CD14-positive monocyte (primary cell): ENCODE measurements at regions not wholly inside any gene's neighbourhood (a gene's known extent, or its start where the extent isn't known, plus 50 kb on each side); places are given as distances from the start of the nearest gene placed in this dataset.

Source experiments
- DNase-seq, 3 donors: peaks; one replicate each; pipeline ENCODE4 v3.0.0-alpha.2; 2011 to 2022
- H2AFZ ChIP-seq: 2 replicates; pipeline ENCODE4 v1.6.0; 2012; ENCODE audit warnings: mild to moderate bottlenecking, low read depth, low read length, inconsistent platforms; ENCODE audit not compliant: insufficient read depth, poor library complexity, severe bottlenecking
- H3K27ac ChIP-seq, 2 donors: 1 replicate in 1 of 2; 2 replicates in 1 of 2; pipeline ENCODE4 v1.5.1; 2012 to 2013; ENCODE audit warnings: low read length in 2 of 2, control low read depth in 1 of 2, inconsistent platforms in 1 of 2, low read depth in 1 of 2, mild to moderate bottlenecking in 1 of 2
- H3K27me3 ChIP-seq, 2 donors: one replicate each; pipeline versions ENCODE4 v1.6.0 to v1.6.1; 2011 to 2013; ENCODE audit warnings: low read length in 2 of 2; ENCODE audit not compliant: control insufficient read depth in 2 of 2, insufficient read depth in 2 of 2
- H3K36me3 ChIP-seq, 2 donors: replicated peaks in 1 of 2; 1 replicate in 1 of 2; 2 replicates in 1 of 2; pipeline versions ENCODE4 v1.5.1 to v1.6.1; 2012 to 2013; ENCODE audit warnings: low read length in 2 of 2, control low read depth in 1 of 2, inconsistent platforms in 1 of 2, mild to moderate bottlenecking in 1 of 2; ENCODE audit not compliant: insufficient read depth in 2 of 2, control insufficient read depth in 1 of 2
- H3K4me1 ChIP-seq, 2 donors: 1 replicate in 1 of 2; 2 replicates in 1 of 2; pipeline versions ENCODE4 v1.5.1 to v1.6.1; 2012 to 2013; ENCODE audit warnings: low read length in 2 of 2, control low read depth in 1 of 2, inconsistent platforms in 1 of 2, mild to moderate bottlenecking in 1 of 2, moderate library complexity in 1 of 2; ENCODE audit not compliant: insufficient read depth in 2 of 2, control insufficient read depth in 1 of 2
- H3K4me2 ChIP-seq: replicated peaks from 2 replicates; pipeline ENCODE3; 2012; ENCODE audit warnings: low read length, moderate library complexity, mild to moderate bottlenecking; ENCODE audit not compliant: poor library complexity, severe bottlenecking; ENCODE audit errors: extremely low read depth
- H3K4me3 ChIP-seq, 3 experiments: fragments of 200-600 bp in 1 of 3; sonication (generic) in 1 of 3; replicated peaks in 1 of 3; 1 replicate in 2 of 3; 2 replicates in 1 of 3; pipeline ENCODE4 v1.5.1; 2011 to 2013; ENCODE audit warnings: low read length in 3 of 3, mild to moderate bottlenecking in 3 of 3, control low read depth in 2 of 3, low read depth in 2 of 3, inconsistent platforms in 1 of 3, moderate library complexity in 1 of 3
- H3K79me2 ChIP-seq: 2 replicates; pipeline ENCODE4 v1.6.0; 2012; ENCODE audit warnings: mild to moderate bottlenecking, control low read depth, inconsistent platforms, low read length, moderate library complexity; ENCODE audit not compliant: insufficient read depth
- H3K9ac ChIP-seq: 2 replicates; pipeline ENCODE4 v1.6.0; 2017; ENCODE audit warnings: low read length, mild to moderate bottlenecking; ENCODE audit not compliant: insufficient read depth, poor library complexity, severe bottlenecking
- H3K9me3 ChIP-seq, 2 donors: replicated peaks in 1 of 2; 1 replicate in 1 of 2; 2 replicates in 1 of 2; pipeline versions ENCODE4 v1.5.1 to v1.6.1; 2012 to 2013; ENCODE audit warnings: low read length in 2 of 2, control low read depth in 1 of 2; ENCODE audit not compliant: control insufficient read depth in 1 of 2, insufficient read depth in 1 of 2
- H4K20me1 ChIP-seq: 2 replicates; pipeline ENCODE4 v1.6.0; 2012; ENCODE audit warnings: mild to moderate bottlenecking, low read length, control low read depth, moderate library complexity; ENCODE audit not compliant: insufficient read depth
- H3K27ac Mint-ChIP-seq, 7 donors: one replicate each; pipeline ENCODE4 v1.8.0; 2020; ENCODE audit warnings: mild to moderate bottlenecking in 7 of 7, mixed read lengths in 7 of 7, moderate library complexity in 6 of 7, inconsistent platforms in 2 of 7
- H3K27me3 Mint-ChIP-seq, 3 donors: one replicate each; pipeline ENCODE4 v1.8.0; 2021 to 2022; ENCODE audit warnings: low read depth in 3 of 3, mild to moderate bottlenecking in 3 of 3, mixed read lengths in 3 of 3, moderate library complexity in 3 of 3, inconsistent platforms in 1 of 3
- H3K36me3 Mint-ChIP-seq, 2 donors: one replicate each; pipeline ENCODE4 v1.8.0; 2020; ENCODE audit warnings: mixed read lengths in 2 of 2, inconsistent platforms in 1 of 2, mild to moderate bottlenecking in 1 of 2
- H3K4me1 Mint-ChIP-seq: one replicate; pipeline ENCODE4 v1.8.0; 2020; ENCODE audit warnings: mild to moderate bottlenecking, mixed read lengths
- H3K4me3 Mint-ChIP-seq, 2 donors: one replicate each; pipeline ENCODE4 v1.8.0; 2020; ENCODE audit warnings: mild to moderate bottlenecking in 2 of 2, mixed read lengths in 2 of 2, moderate library complexity in 1 of 2
- H3K9me3 Mint-ChIP-seq, 7 donors: one replicate each; pipeline ENCODE4 v1.8.0; 2020 to 2022; ENCODE audit warnings: mixed read lengths in 7 of 7, mild to moderate bottlenecking in 6 of 7, moderate library complexity in 6 of 7, inconsistent platforms in 2 of 7
- WGBS: methylation state at CpG from one replicate; pipeline ENCODE4 v1.1.5; 2013; ENCODE audit warnings: missing lambda C conversion rate; ENCODE audit not compliant: insufficient coverage; 5-methylcytosine and 5-hydroxymethylcytosine counted together
- intact Hi-C, 2 donors: fragments of 100-400 bp; cut with micrococcal nuclease; formaldehyde crosslinking; loops; one replicate each; pipeline versions ENCODE4 v1.15.0 to v1.15.1; 2023
- TF ChIP-seq, protein P1 (sequence below): fragments of 200-600 bp; IDR thresholded peaks from one replicate; pipeline ENCODE4 v1.8.0; 2022; ENCODE audit warnings: antibody characterized with exemption, mild to moderate bottlenecking

- intact Hi-C loops, result no loop called here
- no peak overlapping the region for H3K4me3 ChIP-seq
- H3K9me3 Mint-ChIP-seq, result peaks cover 0 to 1% (median 0%) of the 10 kb centered on the region in 7 donors
- no peak for DNase-seq
- no peaks in the 10 kb centered on the region for H3K27me3 ChIP-seq
- no peak overlapping the region for H2AFZ ChIP-seq
- no peak overlapping the region for H3K9ac ChIP-seq
- H3K4me3 Mint-ChIP-seq, result no peak overlapping the region
- H3K9me3 ChIP-seq, result no peaks in the 10 kb centered on the region
- no peaks in the 10 kb centered on the region for H3K27me3 Mint-ChIP-seq
- no peak overlapping the region for H3K4me2 ChIP-seq
- H3K36me3 ChIP-seq, result no peaks in the 10 kb centered on the region
- H3K36me3 Mint-ChIP-seq, result no peaks in the 10 kb centered on the region
- H3K4me1 Mint-ChIP-seq, result no peaks in the 10 kb centered on the region
- H3K27ac ChIP-seq, result no peak overlapping the region
- H4K20me1 ChIP-seq, result no peaks in the 10 kb centered on the region
- no peaks in the 10 kb centered on the region for H3K4me1 ChIP-seq
- no peak overlapping the region for H3K27ac Mint-ChIP-seq
- no peaks in the 10 kb centered on the region for H3K79me2 ChIP-seq
- TF ChIP-seq, protein P1, sequence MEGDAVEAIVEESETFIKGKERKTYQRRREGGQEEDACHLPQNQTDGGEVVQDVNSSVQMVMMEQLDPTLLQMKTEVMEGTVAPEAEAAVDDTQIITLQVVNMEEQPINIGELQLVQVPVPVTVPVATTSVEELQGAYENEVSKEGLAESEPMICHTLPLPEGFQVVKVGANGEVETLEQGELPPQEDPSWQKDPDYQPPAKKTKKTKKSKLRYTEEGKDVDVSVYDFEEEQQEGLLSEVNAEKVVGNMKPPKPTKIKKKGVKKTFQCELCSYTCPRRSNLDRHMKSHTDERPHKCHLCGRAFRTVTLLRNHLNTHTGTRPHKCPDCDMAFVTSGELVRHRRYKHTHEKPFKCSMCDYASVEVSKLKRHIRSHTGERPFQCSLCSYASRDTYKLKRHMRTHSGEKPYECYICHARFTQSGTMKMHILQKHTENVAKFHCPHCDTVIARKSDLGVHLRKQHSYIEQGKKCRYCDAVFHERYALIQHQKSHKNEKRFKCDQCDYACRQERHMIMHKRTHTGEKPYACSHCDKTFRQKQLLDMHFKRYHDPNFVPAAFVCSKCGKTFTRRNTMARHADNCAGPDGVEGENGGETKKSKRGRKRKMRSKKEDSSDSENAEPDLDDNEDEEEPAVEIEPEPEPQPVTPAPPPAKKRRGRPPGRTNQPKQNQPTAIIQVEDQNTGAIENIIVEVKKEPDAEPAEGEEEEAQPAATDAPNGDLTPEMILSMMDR, result no peak
- WGBS, result 100% methylated on average over 2 of the region's 2 CpGs
Observed at GRCh38 chr13:104414181-104414580, 1348.0 kb upstream of the SLC10A2 start.

DNA sequence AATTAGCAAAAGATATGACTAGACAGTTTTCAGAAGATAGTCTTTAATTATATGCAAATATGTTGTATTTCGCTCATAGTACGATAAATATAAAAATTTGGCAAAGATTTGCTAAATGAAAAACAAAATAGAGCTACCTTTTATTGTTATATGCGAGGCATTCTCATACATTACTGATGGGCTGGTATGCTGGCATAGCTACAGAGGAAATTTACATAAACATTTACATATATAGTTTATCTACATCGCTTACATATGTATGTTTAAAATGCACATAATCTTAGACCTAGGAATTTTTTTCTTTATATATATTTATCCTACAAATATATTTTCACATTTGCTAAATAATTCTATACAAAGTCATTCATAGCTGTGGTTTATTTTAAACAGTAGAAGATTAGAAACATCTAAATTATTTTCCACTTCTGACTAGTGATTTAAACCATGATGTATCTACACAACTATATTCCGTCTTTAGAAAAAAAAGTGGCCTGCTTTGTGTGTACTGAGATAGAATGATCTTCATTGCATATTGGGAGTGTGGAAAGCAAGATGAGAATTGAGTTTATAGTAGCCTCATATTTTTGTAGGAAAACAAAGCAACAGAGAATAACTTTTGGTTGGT lies 1345.0 kb upstream of the SLC10A2 start:
- H2AFZ ChIP-seq, result no peak overlapping the region
- WGBS, result no CpG with 5 or more reads among the region's 5 CpGs
- no peaks in the 10 kb centered on the region for H3K27me3 Mint-ChIP-seq
- H3K36me3 ChIP-seq, result no peaks in the 10 kb centered on the region
- no peaks in the 10 kb centered on the region for H3K4me1 Mint-ChIP-seq
- intact Hi-C loops, result no loop called here
- H3K79me2 ChIP-seq, result no peaks in the 10 kb centered on the region
- H3K36me3 Mint-ChIP-seq, result no peaks in the 10 kb centered on the region
- H3K4me1 ChIP-seq, result no peaks in the 10 kb centered on the region
- no peak overlapping the region for H3K4me2 ChIP-seq
- H3K27ac ChIP-seq, result no peak overlapping the region
- H3K27me3 ChIP-seq, result no peaks in the 10 kb centered on the region
- no peak overlapping the region for H3K9ac ChIP-seq
- H3K27ac Mint-ChIP-seq, result no peak overlapping the region
- H3K9me3 ChIP-seq, result no peaks in the 10 kb centered on the region
- peaks cover 0 to 6% (median 2%) of the 10 kb centered on the region in 7 donors for H3K9me3 Mint-ChIP-seq
- H3K4me3 ChIP-seq, result no peak overlapping the region
- TF ChIP-seq, protein P1, result no peak
- H4K20me1 ChIP-seq, result no peaks in the 10 kb centered on the region
- no peak for DNase-seq
- no peak overlapping the region for H3K4me3 Mint-ChIP-seq
